ENCODE measurements at regions not wholly inside any gene's neighbourhood (a gene's known extent, or its start where the extent isn't known, plus 50 kb on each side); places are given as distances from the start of the nearest gene placed in this dataset.

DNA sequence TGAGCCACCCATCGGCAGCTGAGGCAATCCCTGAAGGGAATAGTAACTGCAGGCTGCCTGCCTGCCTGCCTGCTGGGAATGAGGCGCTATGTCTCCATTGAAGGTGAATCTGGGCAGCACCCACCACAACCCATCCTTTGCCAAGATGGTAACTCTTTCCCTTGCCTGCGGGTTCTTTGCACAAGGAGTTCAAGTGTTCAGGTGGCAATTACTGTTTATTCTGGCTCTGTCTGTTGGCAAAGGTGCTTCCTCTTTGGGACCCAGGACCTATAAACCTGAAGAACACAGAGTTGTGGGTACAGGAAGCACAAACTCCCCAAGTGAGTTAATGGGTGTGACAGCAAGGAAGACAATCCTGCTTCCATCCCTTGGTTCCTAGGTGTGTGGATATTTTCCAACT lies 448.1 kb upstream of the ZNF507 start:
- DNase-seq (ENCODE audit: insufficient read length, low spot score) (no peak), FAIRE-seq (no peak)
- TF ChIP-seq, protein P1, sequence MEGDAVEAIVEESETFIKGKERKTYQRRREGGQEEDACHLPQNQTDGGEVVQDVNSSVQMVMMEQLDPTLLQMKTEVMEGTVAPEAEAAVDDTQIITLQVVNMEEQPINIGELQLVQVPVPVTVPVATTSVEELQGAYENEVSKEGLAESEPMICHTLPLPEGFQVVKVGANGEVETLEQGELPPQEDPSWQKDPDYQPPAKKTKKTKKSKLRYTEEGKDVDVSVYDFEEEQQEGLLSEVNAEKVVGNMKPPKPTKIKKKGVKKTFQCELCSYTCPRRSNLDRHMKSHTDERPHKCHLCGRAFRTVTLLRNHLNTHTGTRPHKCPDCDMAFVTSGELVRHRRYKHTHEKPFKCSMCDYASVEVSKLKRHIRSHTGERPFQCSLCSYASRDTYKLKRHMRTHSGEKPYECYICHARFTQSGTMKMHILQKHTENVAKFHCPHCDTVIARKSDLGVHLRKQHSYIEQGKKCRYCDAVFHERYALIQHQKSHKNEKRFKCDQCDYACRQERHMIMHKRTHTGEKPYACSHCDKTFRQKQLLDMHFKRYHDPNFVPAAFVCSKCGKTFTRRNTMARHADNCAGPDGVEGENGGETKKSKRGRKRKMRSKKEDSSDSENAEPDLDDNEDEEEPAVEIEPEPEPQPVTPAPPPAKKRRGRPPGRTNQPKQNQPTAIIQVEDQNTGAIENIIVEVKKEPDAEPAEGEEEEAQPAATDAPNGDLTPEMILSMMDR (IDR thresholded peaks at IDR 0.05; ENCODE audit: insufficient read depth, missing control alignments): no peak

DNA sequence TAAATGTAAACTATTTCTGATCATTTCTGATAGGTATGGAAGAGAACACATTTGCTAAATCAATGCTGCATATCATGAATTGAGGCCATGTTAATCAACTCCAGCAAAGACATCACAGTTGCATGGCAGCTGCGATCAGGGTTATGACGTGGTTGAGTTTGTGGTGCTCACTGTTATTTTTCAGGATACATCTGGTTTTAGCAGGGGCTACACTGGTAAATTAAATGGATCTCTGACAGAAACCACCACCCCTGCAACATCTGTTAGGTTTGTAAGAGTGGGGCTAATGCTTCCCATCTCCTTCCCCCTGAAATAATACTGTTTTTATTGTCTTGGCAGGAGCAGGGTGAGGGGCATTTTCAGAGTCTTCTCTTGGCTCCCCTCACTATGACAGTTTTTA lies 444.4 kb upstream of the ZNF507 start:
- TF ChIP-seq, protein P1 (IDR thresholded peaks at IDR 0.05; ENCODE audit: insufficient read depth, missing control alignments): no peak
- DNase-seq (ENCODE audit: insufficient read length, low spot score) (no peak), FAIRE-seq (no peak)

DNA sequence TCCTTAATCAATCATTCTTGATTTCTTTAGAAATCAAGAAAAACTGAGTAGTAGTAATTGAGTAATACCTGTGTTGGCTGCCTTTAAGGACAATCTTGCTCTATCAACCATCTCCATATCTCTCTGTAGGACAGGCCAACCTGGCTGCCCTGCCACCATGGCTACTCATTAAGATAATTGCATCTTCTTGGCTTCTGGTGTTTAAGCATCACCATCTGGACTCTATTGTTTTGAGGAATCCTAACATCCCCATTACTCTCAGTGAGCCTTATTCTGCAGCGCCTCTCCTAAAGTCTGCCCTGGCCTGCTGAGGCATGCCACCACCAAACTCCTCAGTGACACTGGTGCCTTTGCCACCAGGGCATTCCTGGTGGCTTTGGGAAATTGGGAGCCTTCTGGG lies 442.6 kb upstream of the ZNF507 start:
- DNase-seq (ENCODE audit: insufficient read length, low spot score) (no peak), FAIRE-seq (no peak)
- TF ChIP-seq, protein P1 (IDR thresholded peaks at IDR 0.05; ENCODE audit: insufficient read depth, missing control alignments): no peak

DNA sequence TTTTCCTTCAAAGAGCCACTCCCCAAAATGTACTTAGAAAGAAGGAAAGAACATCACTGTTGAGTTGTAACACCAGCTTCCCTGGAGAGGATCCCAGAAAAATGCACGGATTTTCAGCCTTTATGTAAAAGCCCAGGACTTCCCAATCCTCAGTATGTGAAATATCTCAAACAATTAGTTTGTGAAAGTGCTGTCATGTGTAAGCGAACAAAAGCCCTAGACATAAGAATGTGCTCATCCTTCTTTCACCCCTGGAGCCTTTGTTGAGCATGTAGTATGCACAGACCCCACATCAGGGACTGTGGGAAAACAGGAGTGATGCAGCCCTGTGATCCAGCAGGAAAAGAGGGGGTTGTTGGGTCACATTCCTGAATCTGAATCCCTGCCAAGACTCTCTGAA lies 441.4 kb upstream of the ZNF507 start:
- DNase-seq (ENCODE audit: insufficient read length, low spot score) (no peak), FAIRE-seq (no peak)
- TF ChIP-seq, protein P1 (IDR thresholded peaks at IDR 0.05; ENCODE audit: insufficient read depth, missing control alignments): no peak

DNA sequence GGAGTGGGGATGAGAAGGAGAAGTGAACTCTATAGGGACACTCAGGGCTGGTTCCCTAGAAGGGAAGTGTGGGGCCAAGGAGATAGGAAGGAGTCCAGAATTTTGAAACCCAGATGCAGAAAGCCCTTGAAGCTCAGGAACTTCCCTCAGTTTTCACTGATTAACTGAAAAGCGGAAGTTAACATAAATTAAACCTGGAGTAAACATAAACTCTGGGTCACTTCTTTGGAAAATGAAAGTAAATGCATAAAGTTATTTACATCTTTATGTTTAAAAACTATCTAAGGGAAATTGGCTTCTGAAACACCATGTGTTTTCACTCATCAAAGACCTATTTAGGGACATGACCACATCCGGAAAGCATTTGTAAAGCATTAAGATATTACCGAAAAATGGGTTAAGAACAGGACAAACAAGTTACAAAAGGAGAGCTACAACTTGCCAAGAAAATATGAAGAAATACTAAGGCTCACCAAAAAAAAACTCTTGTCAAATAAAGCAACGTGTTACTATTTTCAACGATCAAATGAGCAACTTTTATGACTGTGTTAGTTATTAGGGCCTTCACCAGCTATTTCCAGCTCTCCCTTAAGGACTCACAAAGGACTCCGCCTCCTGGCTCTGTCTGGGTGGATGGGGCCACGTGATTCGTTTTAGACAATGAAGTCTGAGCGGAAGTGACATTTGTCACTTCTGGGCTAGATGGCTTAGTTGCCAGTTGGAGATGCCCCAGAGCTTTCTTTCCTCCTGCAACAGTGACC lies 439.1 kb upstream of the ZNF507 start:
- DNase-seq (ENCODE audit: insufficient read length, low spot score) (no peak), FAIRE-seq (no peak)
- TF ChIP-seq, protein P1 (IDR thresholded peaks at IDR 0.05; ENCODE audit: insufficient read depth, missing control alignments): no peak

DNA sequence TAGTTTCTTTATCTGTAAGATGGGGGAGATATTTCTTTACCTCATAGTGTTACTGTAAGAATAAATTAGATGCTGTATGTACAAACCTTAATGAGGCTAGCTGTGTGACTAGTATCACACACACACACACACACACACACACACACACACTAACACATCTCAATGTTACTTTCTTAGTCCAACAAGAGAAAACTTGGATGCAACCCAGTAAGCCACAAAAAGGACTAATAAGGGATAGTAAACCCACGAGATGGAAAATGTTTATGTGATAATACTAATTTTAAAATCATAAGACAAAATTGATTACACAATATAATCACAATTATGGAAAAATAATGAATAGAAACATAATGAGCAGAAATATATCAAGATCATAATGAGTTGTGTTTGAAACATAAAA lies 437.7 kb upstream of the ZNF507 start:
- no peak for DNase-seq (ENCODE audit: insufficient read length, low spot score)
- no peak for FAIRE-seq
- TF ChIP-seq, protein P1 (IDR thresholded peaks at IDR 0.05; ENCODE audit: insufficient read depth, missing control alignments): no peak

DNA sequence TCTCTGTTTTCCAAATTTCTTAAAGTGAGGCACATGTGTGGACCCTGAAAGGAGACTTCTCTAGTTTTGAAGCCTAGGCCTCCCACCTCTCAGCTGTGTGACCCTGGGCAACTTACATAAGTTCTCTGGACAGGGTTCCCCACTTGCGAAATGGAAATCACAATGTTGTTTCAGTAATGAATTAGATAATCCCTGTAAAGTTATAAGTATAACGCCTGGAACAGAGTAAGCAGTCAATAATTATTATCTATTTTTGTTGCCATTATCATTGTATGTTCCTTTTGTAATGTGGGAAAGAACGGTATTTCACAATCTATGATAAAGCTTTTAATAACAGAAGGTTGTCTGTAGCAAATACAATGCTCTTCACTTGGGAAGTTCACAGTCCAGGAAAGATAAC lies 437.3 kb upstream of the ZNF507 start:
- TF ChIP-seq, protein P1 (IDR thresholded peaks at IDR 0.05; ENCODE audit: insufficient read depth, missing control alignments): no peak
- FAIRE-seq (no peak), DNase-seq (ENCODE audit: insufficient read length, low spot score) (no peak)
